Stimulated activated naive CD4-positive, alpha-beta T cell (primary cell): ENCODE measurements at regions not wholly inside any gene's neighbourhood (a gene's known extent, or its start where the extent isn't known, plus 50 kb on each side); places are given as distances from the start of the nearest gene placed in this dataset.

ENCODE experiments used
- DNase-seq, 6 experiments: peaks; one replicate each; lab custom pipeline; 2025; lab: John Stamatoyannopoulos, UW

GRCh38 chr3:166209701-166210100 is 372.5 kb upstream of the BCHE start:
- DNase-seq, result no peak

GRCh38 chr3:166205158-166205557 is 367.9 kb upstream of the BCHE start:
- DNase-seq, result no peak

GRCh38 chr3:166201476-166201875 is 364.3 kb upstream of the BCHE start:
- DNase-seq, result no peak

GRCh38 chr3:166199491-166199890 is 362.3 kb upstream of the BCHE start:
- no peak for DNase-seq

- DNase-seq, result no peak
Observed at GRCh38 chr3:166195808-166196207, 358.6 kb upstream of the BCHE start.

- DNase-seq, result no peak
Observed at GRCh38 chr3:166191411-166191810, 354.2 kb upstream of the BCHE start.

GRCh38 chr3:166190360-166190759 is 353.1 kb upstream of the BCHE start:
- DNase-seq, result no peak

GRCh38 chr3:166187237-166187636 is 350.0 kb upstream of the BCHE start:
- DNase-seq, result no peak

GRCh38 chr3:166186003-166186402 is 348.8 kb upstream of the BCHE start:
- DNase-seq, result no peak

GRCh38 chr3:166177130-166177529 is 339.9 kb upstream of the BCHE start:
- DNase-seq, result no peak

GRCh38 chr3:166171695-166172094 is 334.5 kb upstream of the BCHE start:
- no peak for DNase-seq

- DNase-seq, result no peak
Observed at GRCh38 chr3:166169681-166170080, 332.5 kb upstream of the BCHE start.

- DNase-seq, result no peak
Observed at GRCh38 chr3:166127969-166128368, 290.7 kb upstream of the BCHE start.

GRCh38 chr3:166125179-166125578 is 288.0 kb upstream of the BCHE start:
- no peak for DNase-seq

GRCh38 chr3:166123576-166123975 is 286.4 kb upstream of the BCHE start:
- DNase-seq, result no peak

GRCh38 chr3:166123088-166123487 is 285.9 kb upstream of the BCHE start:
- no peak for DNase-seq

- no peak for DNase-seq
Observed at GRCh38 chr3:166118049-166118448, 280.8 kb upstream of the BCHE start.

- DNase-seq, result no peak
Observed at GRCh38 chr3:166114448-166114847, 277.2 kb upstream of the BCHE start.

GRCh38 chr3:166111562-166111961 is 274.3 kb upstream of the BCHE start:
- no peak for DNase-seq

- DNase-seq, result no peak
Observed at GRCh38 chr3:166110102-166110501, 272.9 kb upstream of the BCHE start.

- no peak for DNase-seq
Observed at GRCh38 chr3:166104938-166105337, 267.7 kb upstream of the BCHE start.

GRCh38 chr3:166100730-166101129 is 263.5 kb upstream of the BCHE start:
- no peak for DNase-seq

GRCh38 chr3:166089575-166089974 is 252.4 kb upstream of the BCHE start:
- no peak for DNase-seq

- DNase-seq, result no peak
Observed at GRCh38 chr3:166085164-166085856, 248.1 kb upstream of the BCHE start.
